ENCODE measurements at regions not wholly inside any gene's neighbourhood (a gene's known extent, or its start where the extent isn't known, plus 50 kb on each side); places are given as distances from the start of the nearest gene placed in this dataset.

DNA sequence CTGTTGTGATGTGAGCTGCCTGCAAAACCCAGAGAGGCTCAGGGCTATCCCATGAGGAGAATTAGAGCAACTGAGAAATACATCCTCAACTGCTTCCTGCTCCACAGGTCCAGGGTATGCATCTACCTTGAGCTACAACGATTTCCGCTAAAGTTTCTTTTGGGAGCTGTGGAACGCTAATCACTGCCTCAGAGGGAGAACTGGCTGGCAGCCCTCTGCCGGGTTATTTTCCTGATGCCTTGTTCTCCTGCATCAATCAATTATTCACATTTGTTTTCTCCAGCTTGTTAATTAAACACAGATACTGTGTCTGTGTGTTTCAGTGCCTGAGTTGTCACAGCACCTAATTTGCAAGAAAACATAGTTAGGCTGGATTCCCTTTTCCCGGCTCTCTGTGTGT, 211.1 kb upstream of the PLET1 start (continued):
- TF ChIP-seq, protein P1, sequence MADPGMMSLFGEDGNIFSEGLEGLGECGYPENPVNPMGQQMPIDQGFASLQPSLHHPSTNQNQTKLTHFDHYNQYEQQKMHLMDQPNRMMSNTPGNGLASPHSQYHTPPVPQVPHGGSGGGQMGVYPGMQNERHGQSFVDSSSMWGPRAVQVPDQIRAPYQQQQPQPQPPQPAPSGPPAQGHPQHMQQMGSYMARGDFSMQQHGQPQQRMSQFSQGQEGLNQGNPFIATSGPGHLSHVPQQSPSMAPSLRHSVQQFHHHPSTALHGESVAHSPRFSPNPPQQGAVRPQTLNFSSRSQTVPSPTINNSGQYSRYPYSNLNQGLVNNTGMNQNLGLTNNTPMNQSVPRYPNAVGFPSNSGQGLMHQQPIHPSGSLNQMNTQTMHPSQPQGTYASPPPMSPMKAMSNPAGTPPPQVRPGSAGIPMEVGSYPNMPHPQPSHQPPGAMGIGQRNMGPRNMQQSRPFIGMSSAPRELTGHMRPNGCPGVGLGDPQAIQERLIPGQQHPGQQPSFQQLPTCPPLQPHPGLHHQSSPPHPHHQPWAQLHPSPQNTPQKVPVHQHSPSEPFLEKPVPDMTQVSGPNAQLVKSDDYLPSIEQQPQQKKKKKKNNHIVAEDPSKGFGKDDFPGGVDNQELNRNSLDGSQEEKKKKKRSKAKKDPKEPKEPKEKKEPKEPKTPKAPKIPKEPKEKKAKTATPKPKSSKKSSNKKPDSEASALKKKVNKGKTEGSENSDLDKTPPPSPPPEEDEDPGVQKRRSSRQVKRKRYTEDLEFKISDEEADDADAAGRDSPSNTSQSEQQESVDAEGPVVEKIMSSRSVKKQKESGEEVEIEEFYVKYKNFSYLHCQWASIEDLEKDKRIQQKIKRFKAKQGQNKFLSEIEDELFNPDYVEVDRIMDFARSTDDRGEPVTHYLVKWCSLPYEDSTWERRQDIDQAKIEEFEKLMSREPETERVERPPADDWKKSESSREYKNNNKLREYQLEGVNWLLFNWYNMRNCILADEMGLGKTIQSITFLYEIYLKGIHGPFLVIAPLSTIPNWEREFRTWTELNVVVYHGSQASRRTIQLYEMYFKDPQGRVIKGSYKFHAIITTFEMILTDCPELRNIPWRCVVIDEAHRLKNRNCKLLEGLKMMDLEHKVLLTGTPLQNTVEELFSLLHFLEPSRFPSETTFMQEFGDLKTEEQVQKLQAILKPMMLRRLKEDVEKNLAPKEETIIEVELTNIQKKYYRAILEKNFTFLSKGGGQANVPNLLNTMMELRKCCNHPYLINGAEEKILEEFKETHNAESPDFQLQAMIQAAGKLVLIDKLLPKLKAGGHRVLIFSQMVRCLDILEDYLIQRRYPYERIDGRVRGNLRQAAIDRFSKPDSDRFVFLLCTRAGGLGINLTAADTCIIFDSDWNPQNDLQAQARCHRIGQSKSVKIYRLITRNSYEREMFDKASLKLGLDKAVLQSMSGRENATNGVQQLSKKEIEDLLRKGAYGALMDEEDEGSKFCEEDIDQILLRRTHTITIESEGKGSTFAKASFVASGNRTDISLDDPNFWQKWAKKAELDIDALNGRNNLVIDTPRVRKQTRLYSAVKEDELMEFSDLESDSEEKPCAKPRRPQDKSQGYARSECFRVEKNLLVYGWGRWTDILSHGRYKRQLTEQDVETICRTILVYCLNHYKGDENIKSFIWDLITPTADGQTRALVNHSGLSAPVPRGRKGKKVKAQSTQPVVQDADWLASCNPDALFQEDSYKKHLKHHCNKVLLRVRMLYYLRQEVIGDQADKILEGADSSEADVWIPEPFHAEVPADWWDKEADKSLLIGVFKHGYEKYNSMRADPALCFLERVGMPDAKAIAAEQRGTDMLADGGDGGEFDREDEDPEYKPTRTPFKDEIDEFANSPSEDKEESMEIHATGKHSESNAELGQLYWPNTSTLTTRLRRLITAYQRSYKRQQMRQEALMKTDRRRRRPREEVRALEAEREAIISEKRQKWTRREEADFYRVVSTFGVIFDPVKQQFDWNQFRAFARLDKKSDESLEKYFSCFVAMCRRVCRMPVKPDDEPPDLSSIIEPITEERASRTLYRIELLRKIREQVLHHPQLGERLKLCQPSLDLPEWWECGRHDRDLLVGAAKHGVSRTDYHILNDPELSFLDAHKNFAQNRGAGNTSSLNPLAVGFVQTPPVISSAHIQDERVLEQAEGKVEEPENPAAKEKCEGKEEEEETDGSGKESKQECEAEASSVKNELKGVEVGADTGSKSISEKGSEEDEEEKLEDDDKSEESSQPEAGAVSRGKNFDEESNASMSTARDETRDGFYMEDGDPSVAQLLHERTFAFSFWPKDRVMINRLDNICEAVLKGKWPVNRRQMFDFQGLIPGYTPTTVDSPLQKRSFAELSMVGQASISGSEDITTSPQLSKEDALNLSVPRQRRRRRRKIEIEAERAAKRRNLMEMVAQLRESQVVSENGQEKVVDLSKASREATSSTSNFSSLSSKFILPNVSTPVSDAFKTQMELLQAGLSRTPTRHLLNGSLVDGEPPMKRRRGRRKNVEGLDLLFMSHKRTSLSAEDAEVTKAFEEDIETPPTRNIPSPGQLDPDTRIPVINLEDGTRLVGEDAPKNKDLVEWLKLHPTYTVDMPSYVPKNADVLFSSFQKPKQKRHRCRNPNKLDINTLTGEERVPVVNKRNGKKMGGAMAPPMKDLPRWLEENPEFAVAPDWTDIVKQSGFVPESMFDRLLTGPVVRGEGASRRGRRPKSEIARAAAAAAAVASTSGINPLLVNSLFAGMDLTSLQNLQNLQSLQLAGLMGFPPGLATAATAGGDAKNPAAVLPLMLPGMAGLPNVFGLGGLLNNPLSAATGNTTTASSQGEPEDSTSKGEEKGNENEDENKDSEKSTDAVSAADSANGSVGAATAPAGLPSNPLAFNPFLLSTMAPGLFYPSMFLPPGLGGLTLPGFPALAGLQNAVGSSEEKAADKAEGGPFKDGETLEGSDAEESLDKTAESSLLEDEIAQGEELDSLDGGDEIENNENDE (IDR thresholded peaks at IDR 0.05; ENCODE audit: insufficient replicate concordance, low read length) = no peak
- TF ChIP-seq TAF1 (IDR thresholded peaks at IDR 0.05; ENCODE audit: low read depth, low read length) (no peak), NANOG (IDR thresholded peaks at IDR 0.05; ENCODE audit: insufficient read depth, low read depth, low read length, poor library complexity, severe bottlenecking) (no peak), RAD21 (IDR thresholded peaks at IDR 0.05 in 1 of 2, conservative IDR thresholded peaks at IDR 0.05 in 1 of 2; ENCODE audit: low read depth in 2 of 2, low read length in 2 of 2) (no peak), BRCA1 (IDR thresholded peaks at IDR 0.05; ENCODE audit: low read depth, low read length) (no peak), POLR2A (IDR thresholded peaks at IDR 0.05; ENCODE audit: control extremely low read depth in 1 of 2, low read depth in 2 of 2, low read length in 2 of 2) (no peak), SP4 (IDR thresholded peaks at IDR 0.05; ENCODE audit: low read length) (no peak), SRF (IDR thresholded peaks at IDR 0.05; ENCODE audit: low read depth, low read length) (no peak), YY1 (IDR thresholded peaks at IDR 0.05; ENCODE audit: low read depth, low read length) (no peak), MAFK (IDR thresholded peaks at IDR 0.05; ENCODE audit: low read depth, low read length) (no peak)
- TF ChIP-seq, protein P2, sequence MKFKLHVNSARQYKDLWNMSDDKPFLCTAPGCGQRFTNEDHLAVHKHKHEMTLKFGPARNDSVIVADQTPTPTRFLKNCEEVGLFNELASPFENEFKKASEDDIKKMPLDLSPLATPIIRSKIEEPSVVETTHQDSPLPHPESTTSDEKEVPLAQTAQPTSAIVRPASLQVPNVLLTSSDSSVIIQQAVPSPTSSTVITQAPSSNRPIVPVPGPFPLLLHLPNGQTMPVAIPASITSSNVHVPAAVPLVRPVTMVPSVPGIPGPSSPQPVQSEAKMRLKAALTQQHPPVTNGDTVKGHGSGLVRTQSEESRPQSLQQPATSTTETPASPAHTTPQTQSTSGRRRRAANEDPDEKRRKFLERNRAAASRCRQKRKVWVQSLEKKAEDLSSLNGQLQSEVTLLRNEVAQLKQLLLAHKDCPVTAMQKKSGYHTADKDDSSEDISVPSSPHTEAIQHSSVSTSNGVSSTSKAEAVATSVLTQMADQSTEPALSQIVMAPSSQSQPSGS (IDR thresholded peaks at IDR 0.05; ENCODE audit: low read length) = no peak

All from H1 (cell line).